ENCODE measurements at regions not wholly inside any gene's neighbourhood (a gene's known extent, or its start where the extent isn't known, plus 50 kb on each side); places are given as distances from the start of the nearest gene placed in this dataset.
"Not testable (repeated sequence)": the region's sequence is repeated elsewhere in the genome, so short reads cannot be mapped to it uniquely, and the experiment has no call there.

DNA sequence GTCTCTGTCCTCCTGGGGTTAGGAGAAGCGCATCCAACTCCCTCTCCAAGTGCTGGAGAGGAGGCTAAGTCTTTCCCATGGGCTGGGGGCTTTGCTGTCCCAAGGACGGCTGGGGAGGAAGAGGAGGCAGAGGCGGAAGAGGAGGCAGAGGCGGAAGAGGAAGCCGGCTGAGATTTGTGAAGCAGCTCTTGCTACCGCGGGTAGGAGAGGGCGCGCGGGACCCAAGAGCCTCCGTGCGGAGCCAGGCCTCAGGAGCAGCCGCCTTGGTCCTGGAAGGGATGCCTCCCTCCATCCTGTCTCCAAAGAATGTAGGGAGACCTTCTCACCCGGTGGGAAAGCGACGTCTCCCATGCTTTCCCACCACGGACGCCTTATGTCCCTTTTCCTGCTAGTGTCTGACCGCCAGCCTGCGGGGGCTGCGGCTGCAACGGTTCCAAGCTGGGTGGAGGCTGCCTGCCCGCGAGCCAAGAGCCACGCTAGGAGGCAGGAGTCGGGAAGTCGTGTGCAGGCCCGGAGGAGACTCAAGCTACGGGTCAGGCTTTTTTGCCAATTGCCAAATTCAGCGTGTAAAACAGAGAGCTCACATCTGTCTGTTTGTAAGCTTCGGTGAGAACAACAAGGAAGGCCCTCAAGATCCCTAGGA is 320.3 kb downstream of the FAM72C start:
- H4K20me1 ChIP-seq (ENCODE audit: insufficient read depth): no peaks in the 10 kb centered on the region
- no peaks in the 10 kb centered on the region for H3K4me1 ChIP-seq (ENCODE audit: insufficient read depth)
- no peaks in the 10 kb centered on the region for H3K9me3 ChIP-seq (ENCODE audit: low read depth)
- TF ChIP-seq EZH2phosphoT487 (IDR thresholded peaks at IDR 0.05; ENCODE audit: insufficient read depth, low read depth): no peak
- TF ChIP-seq EZH2 (IDR thresholded peaks at IDR 0.05; ENCODE audit: insufficient read depth, poor library complexity, severe bottlenecking): no peak
- no peak overlapping the region for H3K27ac ChIP-seq
- no peaks in the 10 kb centered on the region for H3K79me2 ChIP-seq (ENCODE audit: insufficient read depth)
- 4 to 5% methylated on average over 24 to 30 of the region's 31 CpGs for WGBS, 2 experiments (ENCODE audit: low coverage in 1 of 2, low lambda C conversion rate in 2 of 2, missing lambda C conversion rate in 2 of 2)
- no peak overlapping the region for H3K4me2 ChIP-seq (ENCODE audit: unreplicated experiment)
- no peaks in the 10 kb centered on the region for H3K9me2 ChIP-seq (ENCODE audit: insufficient read depth)
- no peaks in the 10 kb centered on the region for H3F3A ChIP-seq (ENCODE audit: insufficient read depth)
- no peaks in the 10 kb centered on the region for H3K36me3 ChIP-seq (ENCODE audit: low read depth)
- H3K4me3 ChIP-seq: no peak overlapping the region
- no peak for DNase-seq
- in situ Hi-C loops (cut with MboI): no loop called here
- no peak overlapping the region for H2AFZ ChIP-seq
- H3K27me3 ChIP-seq (replicated peaks; ENCODE audit: insufficient read depth): 0 out of 2 replicates have a peak, but pooled peaks cover 5% of the 10 kb centered on the region
- no peak overlapping the region for H3K9ac ChIP-seq

- H3K27ac ChIP-seq; H3K9me3 ChIP-seq (ENCODE audit: low read depth); H3K4me1 ChIP-seq (ENCODE audit: insufficient read depth); H3K79me2 ChIP-seq (ENCODE audit: insufficient read depth); H3K9me2 ChIP-seq (ENCODE audit: insufficient read depth); H3K36me3 ChIP-seq (ENCODE audit: low read depth); H2AFZ ChIP-seq; in situ Hi-C loops (cut with MboI); DNase-seq; H4K20me1 ChIP-seq (ENCODE audit: insufficient read depth); H3K4me2 ChIP-seq (ENCODE audit: unreplicated experiment); H3K4me3 ChIP-seq; H3F3A ChIP-seq (ENCODE audit: insufficient read depth); H3K9ac ChIP-seq; H3K27me3 ChIP-seq (replicated peaks; ENCODE audit: insufficient read depth): not testable (repeated sequence)
- 0% methylated on average over 1 of the region's 1 CpG for WGBS, 2 experiments (ENCODE audit: low coverage in 1 of 2, low lambda C conversion rate in 2 of 2, missing lambda C conversion rate in 2 of 2)
Observed at GRCh38 chr1:143644035-143644434, 327.8 kb downstream of the FAM72C start.

- Histone ChIP-seq H3K79me2 (ENCODE audit: insufficient read depth) (no peaks in the 10 kb centered on the region), H3K9me2 (ENCODE audit: insufficient read depth) (no peaks in the 10 kb centered on the region), H3K36me3 (ENCODE audit: low read depth) (no peaks in the 10 kb centered on the region), H3F3A (ENCODE audit: insufficient read depth) (no peaks in the 10 kb centered on the region), H4K20me1 (ENCODE audit: insufficient read depth) (no peaks in the 10 kb centered on the region), H3K27ac (no peak overlapping the region), H3K4me2 (ENCODE audit: unreplicated experiment) (no peak overlapping the region), H3K4me1 (ENCODE audit: insufficient read depth) (no peaks in the 10 kb centered on the region), H3K9me3 (ENCODE audit: low read depth) (no peaks in the 10 kb centered on the region), H3K4me3 (no peak overlapping the region), H3K9ac (no peak overlapping the region), H2AFZ (no peak overlapping the region), H3K27me3 (replicated peaks; ENCODE audit: insufficient read depth) (no peaks in the 10 kb centered on the region; the same call in 1 of the 2 replicates)
- 1 to 3% methylated on average over 24 to 39 of the region's 56 CpGs for whole genome bisulfite sequencing, 2 experiments (ENCODE audit: low coverage in 1 of 2, low lambda C conversion rate in 2 of 2, missing lambda C conversion rate in 2 of 2)
- TF ChIP-seq EZH2phosphoT487 (IDR thresholded peaks at IDR 0.05; ENCODE audit: insufficient read depth, low read depth): no peak
- TF ChIP-seq EZH2 (IDR thresholded peaks at IDR 0.05; ENCODE audit: insufficient read depth, poor library complexity, severe bottlenecking): no peak
- no peak for DNase-seq
- in situ Hi-C loops (cut with MboI): no loop called here
Observed at GRCh38 chr1:143643148-143643885, 328.5 kb downstream of the FAM72C start.

- H2AFZ ChIP-seq: no peak overlapping the region
- no peaks in the 10 kb centered on the region for H3K79me2 ChIP-seq (ENCODE audit: insufficient read depth)
- H3K4me3 ChIP-seq: no peak overlapping the region
- in situ Hi-C loops (cut with MboI): no loop called here
- H3K4me1 ChIP-seq (ENCODE audit: insufficient read depth): no peaks in the 10 kb centered on the region
- H3K36me3 ChIP-seq (ENCODE audit: low read depth): no peaks in the 10 kb centered on the region
- H3K4me2 ChIP-seq (ENCODE audit: unreplicated experiment): no peak overlapping the region
- 16 to 28% methylated on average over 2 of the region's 2 CpGs for WGBS, 2 experiments (ENCODE audit: low coverage in 1 of 2, low lambda C conversion rate in 2 of 2, missing lambda C conversion rate in 2 of 2)
- H3K27ac ChIP-seq: no peak overlapping the region
- H3F3A ChIP-seq (ENCODE audit: insufficient read depth): no peaks in the 10 kb centered on the region
- H4K20me1 ChIP-seq (ENCODE audit: insufficient read depth): no peaks in the 10 kb centered on the region
- TF ChIP-seq EZH2 (IDR thresholded peaks at IDR 0.05; ENCODE audit: insufficient read depth, poor library complexity, severe bottlenecking) (no peak), EZH2phosphoT487 (IDR thresholded peaks at IDR 0.05; ENCODE audit: insufficient read depth, low read depth) (no peak)
- no peak for DNase-seq
- no peak overlapping the region for H3K9ac ChIP-seq
- no peaks in the 10 kb centered on the region for H3K27me3 ChIP-seq (replicated peaks; ENCODE audit: insufficient read depth)
- no peaks in the 10 kb centered on the region for H3K9me3 ChIP-seq (ENCODE audit: low read depth)
- H3K9me2 ChIP-seq (ENCODE audit: insufficient read depth): no peaks in the 10 kb centered on the region
Observed at GRCh38 chr1:143625886-143626285, 345.9 kb downstream of the FAM72C start.

Measured in GM23248 (cell line).